ENCODE measurements at regions not wholly inside any gene's neighbourhood (a gene's known extent, or its start where the extent isn't known, plus 50 kb on each side); places are given as distances from the start of the nearest gene placed in this dataset.
"Not testable (repeated sequence)": the region's sequence is repeated elsewhere in the genome, so short reads cannot be mapped to it uniquely, and the experiment has no call there.

GRCh38 chr7:98778421-98778820, 91.4 kb downstream of the TMEM130 start:
- DNase-seq: no peak

DNA sequence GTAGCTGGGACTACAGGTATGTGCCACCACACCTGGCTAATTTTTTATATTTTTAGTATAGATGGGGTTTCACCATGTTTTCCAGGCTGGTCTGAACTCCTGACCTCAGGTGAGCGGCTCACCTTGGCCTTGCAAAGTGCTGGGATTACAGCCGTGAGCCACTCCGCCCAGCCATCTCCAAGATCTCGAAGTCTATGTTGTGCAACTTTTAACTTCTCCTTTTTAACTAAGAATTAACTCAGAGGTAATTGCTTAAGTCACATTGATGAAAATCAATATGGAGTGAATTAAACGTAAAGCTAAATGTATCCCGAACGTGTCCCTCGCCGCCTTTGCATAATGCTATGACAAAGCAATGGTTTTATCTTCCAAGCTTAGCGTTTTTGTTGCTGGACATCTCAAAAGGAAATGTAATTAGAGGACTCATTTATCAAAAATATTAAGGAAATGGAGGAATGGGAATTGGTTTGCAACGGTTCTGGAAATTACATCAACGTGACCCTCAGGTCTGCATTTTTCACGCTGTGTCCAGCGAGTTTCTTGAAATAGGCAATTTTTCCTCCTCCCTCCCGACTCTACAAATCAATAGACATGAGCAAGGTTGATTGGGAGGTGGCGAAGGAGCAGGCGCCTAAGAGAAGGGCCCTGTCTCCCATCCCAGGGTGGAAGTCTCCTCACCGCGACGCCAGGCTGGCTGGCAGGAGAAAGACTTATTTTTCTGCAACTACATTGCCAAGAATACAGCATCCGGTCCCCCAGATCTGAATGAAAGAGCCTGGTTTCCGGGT, 89.8 kb downstream of the TMEM130 start:
- no peak for DNase-seq

- no peak for DNase-seq
These were observed 85.5 kb downstream of the TMEM130 start for GRCh38 chr7:98784216-98784785.

DNA sequence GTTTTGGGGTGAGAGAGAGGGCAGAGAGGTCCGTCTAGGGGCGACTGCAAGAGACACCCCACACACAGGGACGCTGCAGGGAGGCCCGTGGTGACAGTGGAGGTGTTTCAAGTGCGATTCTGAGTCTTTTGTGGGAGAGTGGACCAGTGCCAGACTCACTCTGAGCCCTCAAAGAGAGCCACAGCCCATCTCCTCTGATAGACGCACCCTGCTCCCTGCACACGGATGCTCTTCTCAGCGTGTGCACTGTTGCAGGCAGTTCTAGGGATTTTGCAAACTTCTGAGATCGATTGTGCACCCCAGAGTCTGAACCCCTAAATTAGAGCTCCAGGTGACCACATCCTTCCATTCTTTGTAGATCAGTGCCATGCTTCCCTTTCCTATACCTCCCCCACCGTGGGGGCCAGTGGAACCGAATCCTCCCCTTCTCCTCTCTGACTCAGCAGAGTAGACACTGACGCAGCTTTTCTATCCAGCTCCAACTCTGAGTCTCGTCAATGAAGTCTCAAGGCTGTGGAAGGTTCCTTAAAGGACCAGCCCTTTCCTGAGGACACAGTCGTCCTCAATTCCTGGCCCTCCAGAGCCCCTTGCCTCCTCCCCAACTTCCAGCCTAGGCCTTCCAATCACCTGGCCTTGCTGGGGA, 83.8 kb downstream of the TMEM130 start:
- no peak for DNase-seq

GRCh38 chr7:98788966-98789365, 80.8 kb downstream of the TMEM130 start:
- DNase-seq: no peak

DNA sequence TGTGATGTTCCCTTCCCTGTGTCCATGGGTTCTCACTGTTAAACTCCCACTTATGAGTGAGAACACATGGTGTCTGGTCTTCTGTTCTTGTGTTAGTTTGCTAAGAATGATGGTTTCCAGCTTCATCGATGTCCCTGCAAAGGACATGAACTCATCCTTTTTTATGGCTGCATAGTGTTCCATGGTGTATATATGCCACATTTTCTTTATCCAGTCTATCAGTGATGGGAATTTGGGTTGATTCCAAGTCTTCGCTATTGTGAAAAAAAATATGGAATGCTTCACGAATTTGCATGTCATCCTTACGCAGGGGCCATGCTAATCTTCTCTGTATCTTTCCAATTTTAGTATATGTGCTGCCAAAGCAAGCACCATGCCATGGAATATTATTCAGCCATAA, 75.4 kb downstream of the TMEM130 start:
- not testable (repeated sequence) for DNase-seq

DNA sequence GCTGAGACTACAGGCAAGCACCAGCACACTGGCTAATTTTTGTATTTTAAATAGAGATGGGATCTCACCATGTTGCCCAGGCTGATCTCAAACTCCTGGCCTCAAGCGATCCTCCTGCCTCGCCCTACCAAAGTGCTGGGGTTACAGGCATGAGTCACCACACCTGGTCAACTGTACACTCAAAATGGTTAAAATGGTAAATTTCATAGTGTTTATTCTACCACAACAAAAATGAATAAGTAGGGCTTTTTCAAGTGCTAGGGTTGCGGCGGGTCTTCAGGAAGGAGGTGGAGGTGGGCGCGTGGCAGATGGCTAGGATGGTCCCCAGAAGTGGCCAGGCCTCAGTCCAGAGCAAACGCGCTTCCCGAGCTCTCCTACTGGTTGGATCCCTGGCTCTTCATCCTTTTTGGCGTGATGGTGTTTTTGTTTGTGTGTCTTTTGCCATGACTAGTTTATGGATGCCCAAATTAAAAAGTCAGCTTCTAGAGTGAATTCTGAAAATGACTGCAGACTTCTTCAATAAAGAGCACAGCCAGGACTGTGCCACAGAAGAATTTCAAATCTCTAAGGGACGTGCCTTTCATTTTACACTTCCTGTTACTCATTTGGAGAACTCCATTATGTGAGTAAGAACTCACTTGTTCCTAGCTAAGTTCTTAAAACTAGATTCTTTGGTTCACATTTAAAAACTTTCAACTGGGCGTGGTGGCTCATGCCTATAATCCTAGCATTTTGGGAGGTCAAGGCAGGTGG, 73.9 kb downstream of the TMEM130 start:
- no peak for DNase-seq

Measured in CD4-positive, alpha-beta T cell treated with Interleukin-15 for 1 hour (primary cell).